ENCODE measurements at regions not wholly inside any gene's neighbourhood (a gene's known extent, or its start where the extent isn't known, plus 50 kb on each side); places are given as distances from the start of the nearest gene placed in this dataset.

DNA sequence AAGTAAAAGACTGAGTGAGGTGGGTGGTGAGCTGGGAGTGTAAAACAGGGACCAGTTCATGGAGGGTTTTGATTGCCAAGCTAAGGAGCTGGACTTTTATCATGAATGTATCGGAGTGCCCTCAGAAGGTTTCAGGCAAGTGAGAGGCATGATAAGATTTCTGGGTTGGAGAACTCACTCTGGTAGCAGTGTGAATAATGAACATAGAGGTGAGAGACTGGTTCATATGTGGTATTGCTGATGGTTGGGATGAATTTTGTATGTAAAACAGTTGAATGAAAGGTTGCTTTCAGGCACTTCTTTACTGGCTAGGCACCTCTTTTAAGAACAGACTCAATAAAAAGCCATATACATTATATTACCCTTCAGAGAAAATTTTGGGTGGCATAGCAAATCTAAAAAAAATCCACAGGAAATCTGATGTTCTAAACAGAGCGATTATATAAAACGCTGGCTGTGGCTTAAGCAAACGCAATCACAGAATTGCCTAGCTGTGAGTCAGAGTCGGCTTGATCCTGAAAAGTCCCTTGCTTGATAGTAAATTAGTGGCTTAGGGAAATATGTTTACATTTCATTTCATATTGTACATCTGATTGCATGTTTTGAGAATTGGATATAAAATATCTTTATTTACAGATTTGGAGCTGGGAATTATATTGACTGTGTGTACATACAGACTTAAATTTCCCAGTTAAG is 92.9 kb upstream of the HDAC9 start:
- no peak overlapping the region for H3K4me3 ChIP-seq (ENCODE audit: low read length)
- TF ChIP-seq, protein P1, sequence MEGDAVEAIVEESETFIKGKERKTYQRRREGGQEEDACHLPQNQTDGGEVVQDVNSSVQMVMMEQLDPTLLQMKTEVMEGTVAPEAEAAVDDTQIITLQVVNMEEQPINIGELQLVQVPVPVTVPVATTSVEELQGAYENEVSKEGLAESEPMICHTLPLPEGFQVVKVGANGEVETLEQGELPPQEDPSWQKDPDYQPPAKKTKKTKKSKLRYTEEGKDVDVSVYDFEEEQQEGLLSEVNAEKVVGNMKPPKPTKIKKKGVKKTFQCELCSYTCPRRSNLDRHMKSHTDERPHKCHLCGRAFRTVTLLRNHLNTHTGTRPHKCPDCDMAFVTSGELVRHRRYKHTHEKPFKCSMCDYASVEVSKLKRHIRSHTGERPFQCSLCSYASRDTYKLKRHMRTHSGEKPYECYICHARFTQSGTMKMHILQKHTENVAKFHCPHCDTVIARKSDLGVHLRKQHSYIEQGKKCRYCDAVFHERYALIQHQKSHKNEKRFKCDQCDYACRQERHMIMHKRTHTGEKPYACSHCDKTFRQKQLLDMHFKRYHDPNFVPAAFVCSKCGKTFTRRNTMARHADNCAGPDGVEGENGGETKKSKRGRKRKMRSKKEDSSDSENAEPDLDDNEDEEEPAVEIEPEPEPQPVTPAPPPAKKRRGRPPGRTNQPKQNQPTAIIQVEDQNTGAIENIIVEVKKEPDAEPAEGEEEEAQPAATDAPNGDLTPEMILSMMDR (conservative IDR thresholded peaks at IDR 0.05; ENCODE audit: low read depth, low read length), result no peak
- no peak for DNase-seq (ENCODE audit: low read depth)

DNA sequence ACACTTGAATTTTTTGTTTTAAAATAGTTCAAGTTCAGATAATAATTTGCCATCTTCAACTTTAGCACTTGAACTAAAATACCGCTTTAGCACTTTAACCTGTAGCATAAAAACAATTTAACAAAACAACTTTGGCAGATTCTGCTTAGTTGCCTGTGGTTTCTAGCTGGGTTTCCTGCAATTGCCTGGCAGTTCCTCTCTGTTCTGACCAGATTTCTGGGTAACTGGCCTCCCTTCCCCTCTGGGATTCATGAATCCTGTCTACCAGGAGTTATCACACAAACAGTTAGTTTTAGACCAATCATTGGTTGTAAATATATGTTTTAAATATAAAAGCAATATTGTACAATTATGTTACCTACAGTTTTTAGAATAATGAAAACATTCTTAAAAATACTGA is 89.8 kb upstream of the HDAC9 start:
- H3K4me3 ChIP-seq (ENCODE audit: low read length), result no peak overlapping the region
- DNase-seq (ENCODE audit: low read depth), result no peak
- TF ChIP-seq, protein P1 (conservative IDR thresholded peaks at IDR 0.05; ENCODE audit: low read depth, low read length), result no peak

DNA sequence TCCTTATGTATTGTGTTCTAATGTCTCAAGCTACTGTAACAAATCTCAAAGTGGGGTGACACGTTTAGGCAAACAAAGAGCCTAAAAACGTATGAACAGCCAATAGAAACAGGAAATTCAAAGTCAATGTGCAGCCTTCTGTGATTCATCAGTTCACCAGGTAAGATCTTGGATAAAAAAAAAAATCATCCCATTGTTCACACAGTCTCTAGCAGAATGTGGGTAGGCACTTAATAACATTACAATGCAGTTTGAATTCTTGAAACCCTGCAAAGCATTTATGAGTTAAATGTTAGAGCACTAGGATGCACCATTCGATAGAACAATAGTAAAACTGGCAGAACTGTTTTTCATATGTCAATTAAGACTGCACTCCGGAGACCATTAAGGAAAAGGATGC is 88.2 kb upstream of the HDAC9 start:
- no peak overlapping the region for H3K4me3 ChIP-seq (ENCODE audit: low read length)
- no peak for DNase-seq (ENCODE audit: low read depth)
- TF ChIP-seq, protein P1 (conservative IDR thresholded peaks at IDR 0.05; ENCODE audit: low read depth, low read length), result no peak

DNA sequence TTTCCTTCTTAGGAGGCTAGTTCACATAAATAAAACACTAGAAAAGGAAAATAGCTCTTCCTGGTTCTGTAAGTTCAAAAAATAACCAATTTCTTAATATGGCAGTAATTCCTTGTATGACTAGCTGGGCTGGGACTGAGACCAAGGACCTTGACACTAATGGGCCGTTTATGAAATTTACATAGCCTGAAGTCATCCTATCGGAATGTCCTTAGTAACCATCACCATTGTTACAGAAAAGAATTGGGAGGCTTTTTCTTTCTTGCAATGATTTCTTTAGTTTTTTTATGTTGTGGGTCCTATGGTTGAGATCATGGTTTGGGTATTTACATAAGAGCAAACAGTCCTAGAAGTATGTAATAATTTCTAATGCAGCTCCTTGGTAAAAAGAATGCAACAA is 87.1 kb upstream of the HDAC9 start:
- TF ChIP-seq, protein P1 (conservative IDR thresholded peaks at IDR 0.05; ENCODE audit: low read depth, low read length), result no peak
- DNase-seq (ENCODE audit: low read depth), result no peak
- H3K4me3 ChIP-seq (ENCODE audit: low read length), result no peak overlapping the region

DNA sequence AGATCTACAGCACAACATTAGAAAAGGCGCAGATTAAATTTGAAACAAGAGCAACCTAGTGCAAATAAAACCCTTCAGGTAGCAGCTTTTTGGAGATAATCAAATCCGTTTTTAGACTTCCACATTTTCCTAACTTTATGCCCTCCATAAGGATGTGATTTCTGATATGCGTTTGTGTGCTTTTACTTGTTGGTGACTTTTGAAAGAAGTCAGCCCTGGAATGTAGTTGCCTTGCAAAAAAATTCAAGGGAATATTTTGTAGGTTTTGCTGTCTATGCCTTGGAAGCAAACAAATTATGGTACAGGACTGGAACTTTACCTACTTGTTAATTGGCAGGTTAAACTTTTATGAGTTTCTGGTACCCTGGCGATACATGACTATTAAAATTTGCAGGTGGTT is 86.7 kb upstream of the HDAC9 start:
- no peak for DNase-seq (ENCODE audit: low read depth)
- no peak overlapping the region for H3K4me3 ChIP-seq (ENCODE audit: low read length)
- TF ChIP-seq, protein P1 (conservative IDR thresholded peaks at IDR 0.05; ENCODE audit: low read depth, low read length), result no peak

DNA sequence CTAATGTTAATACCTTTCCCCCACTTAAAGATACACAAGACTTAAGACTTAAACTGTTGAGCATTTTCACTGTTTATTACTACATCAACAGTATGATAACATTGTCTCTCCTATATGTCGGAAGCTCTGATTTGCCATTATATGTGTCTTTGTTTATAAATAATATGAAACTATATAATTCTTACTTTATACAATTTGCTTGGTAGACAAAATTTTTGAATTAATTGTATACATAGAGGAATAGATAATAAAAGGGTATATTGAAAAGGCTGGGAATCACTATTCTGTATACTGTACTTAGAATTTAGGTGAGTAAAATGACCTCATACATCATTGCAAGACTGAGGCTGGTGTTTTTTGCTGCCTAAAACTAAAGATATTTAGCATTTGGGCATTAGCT is 82.1 kb upstream of the HDAC9 start:
- DNase-seq (ENCODE audit: low read depth), result no peak
- TF ChIP-seq, protein P1 (conservative IDR thresholded peaks at IDR 0.05; ENCODE audit: low read depth, low read length), result no peak
- no peak overlapping the region for H3K4me3 ChIP-seq (ENCODE audit: low read length)

DNA sequence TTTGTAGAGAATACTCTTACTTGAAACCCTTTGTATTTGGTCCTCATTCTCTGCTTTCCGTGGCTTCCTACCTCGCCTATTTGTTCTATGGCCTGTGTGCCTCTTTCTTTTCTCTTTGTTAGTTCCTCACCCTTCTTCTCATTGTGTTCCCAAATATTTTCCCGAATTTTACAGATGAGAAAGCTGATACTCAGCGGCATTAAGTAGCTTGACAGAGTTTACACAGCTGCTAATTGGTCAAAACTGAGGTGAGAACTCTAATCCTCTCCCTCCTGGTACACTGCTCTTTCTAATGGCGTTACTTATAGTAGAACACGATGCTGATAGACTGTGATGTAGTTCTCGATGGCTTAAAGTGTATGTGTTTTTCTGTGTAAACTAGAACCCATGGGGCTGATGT is 80.7 kb upstream of the HDAC9 start:
- DNase-seq (ENCODE audit: low read depth), result no peak
- H3K4me3 ChIP-seq (ENCODE audit: low read length), result no peak overlapping the region
- TF ChIP-seq, protein P1 (conservative IDR thresholded peaks at IDR 0.05; ENCODE audit: low read depth, low read length), result no peak
